Left cardiac atrium (tissue), 4 donors: ENCODE measurements at regions not wholly inside any gene's neighbourhood (a gene's known extent, or its start where the extent isn't known, plus 50 kb on each side); places are given as distances from the start of the nearest gene placed in this dataset.

Experiments
- ATAC-seq, 2 donors: fragments of 200-7000 bp; cut with Tn5 transposase; one replicate each; pipeline ENCODE4 v1.9.1; 2020; ENCODE audit warnings: mild to moderate bottlenecking in 2 of 2, moderate library complexity in 2 of 2
- DNase-seq: peaks from one replicate; pipeline ENCODE4 v3.0.0-alpha.2; 2020
- intact Hi-C, 2 donors: fragments of 100-400 bp; cut with DNase I; formaldehyde crosslinking; loops; one replicate each; pipeline versions ENCODE4 v1.14.1 to v1.15.1; 2022 to 2023
- donor health status: DM: no; HTN: yes; CAD: no.
- donor health status: DM: no; HTN: yes; CAD: no; lungs with severe emphysema.
- donor health status: DM: yes; HTN: yes; CAD: no.
- donor health status: Dilated cardiomyopathy.

DNA sequence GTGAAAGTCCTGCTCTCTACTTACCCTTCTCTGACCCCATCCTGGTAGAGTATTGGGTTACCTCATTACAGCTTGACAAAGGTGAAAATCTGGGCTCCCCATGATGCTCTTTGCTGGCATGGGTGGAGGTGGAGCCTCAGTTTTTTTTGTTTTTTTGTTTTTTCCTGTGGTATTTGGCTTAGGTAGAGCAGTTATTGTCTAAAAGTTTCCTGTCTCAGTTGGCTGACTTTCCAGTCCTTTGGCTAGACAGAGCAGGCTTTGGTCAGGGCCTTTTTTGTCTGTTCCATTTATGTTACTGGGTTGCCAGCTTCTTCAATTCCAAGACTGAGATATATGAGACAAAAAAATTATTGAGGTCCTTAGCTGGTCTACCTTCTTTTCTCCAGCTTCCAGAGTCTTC lies 163.4 kb downstream of the GALC start:
- no peak for DNase-seq
- ATAC-seq = no peak
- intact Hi-C loops = no loop called here

DNA sequence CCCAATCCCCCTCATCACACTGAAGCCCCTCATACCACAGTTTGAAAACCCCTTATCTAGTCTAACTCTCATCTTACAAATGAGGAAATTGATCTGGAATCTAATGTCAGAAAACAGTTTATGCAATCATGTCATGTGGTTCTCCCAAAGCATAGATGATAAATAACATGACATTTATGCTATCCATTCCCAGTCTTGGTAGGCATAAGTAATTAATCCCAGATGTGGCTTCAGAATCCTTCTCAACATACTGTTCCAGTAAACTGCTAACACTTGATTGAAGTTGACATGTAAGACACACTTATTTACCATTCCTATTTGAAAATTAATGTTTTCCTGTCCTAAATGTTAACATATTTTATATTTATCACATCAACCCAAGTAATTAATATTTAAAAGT lies 168.7 kb downstream of the GALC start:
- DNase-seq (no peak), ATAC-seq (no peak)
- intact Hi-C loops = no loop called here

GRCh38 chr14:87816416-87816815 lies 176.6 kb downstream of the GALC start:
- ATAC-seq (no peak), DNase-seq (no peak)
- intact Hi-C loops = no loop called here

- DNase-seq = no peak
- ATAC-seq = no peak
- intact Hi-C loops = no loop called here
Observed at GRCh38 chr14:87815121-87815520, 177.9 kb downstream of the GALC start.

GRCh38 chr14:87813686-87814085 lies 179.3 kb downstream of the GALC start:
- no peak for ATAC-seq
- intact Hi-C loops = no loop called here
- DNase-seq = no peak

GRCh38 chr14:87813211-87813610 lies 179.8 kb downstream of the GALC start:
- intact Hi-C loops = no loop called here
- no peak for DNase-seq
- ATAC-seq = no peak

- DNase-seq (no peak), ATAC-seq (no peak)
- intact Hi-C loops = no loop called here
Observed at GRCh38 chr14:87811246-87811645, 181.7 kb downstream of the GALC start.

- intact Hi-C loops = no loop called here
Observed at GRCh38 chr14:87810711-87811110, 182.3 kb downstream of the GALC start.

GRCh38 chr14:87809261-87809660 lies 183.7 kb downstream of the GALC start:
- ATAC-seq (no peak), DNase-seq (no peak)
- intact Hi-C loops = no loop called here

More at GRCh38 chr14:87810711-87811110, 182.3 kb downstream of the GALC start:
- no peak for ATAC-seq
- DNase-seq = no peak

- intact Hi-C loops = no loop called here
- DNase-seq (peak; percentile 23), ATAC-seq (peak in 1 of 2 donors; percentile 63)
Observed at GRCh38 chr14:87805315-87805723, 187.7 kb downstream of the GALC start.

DNA sequence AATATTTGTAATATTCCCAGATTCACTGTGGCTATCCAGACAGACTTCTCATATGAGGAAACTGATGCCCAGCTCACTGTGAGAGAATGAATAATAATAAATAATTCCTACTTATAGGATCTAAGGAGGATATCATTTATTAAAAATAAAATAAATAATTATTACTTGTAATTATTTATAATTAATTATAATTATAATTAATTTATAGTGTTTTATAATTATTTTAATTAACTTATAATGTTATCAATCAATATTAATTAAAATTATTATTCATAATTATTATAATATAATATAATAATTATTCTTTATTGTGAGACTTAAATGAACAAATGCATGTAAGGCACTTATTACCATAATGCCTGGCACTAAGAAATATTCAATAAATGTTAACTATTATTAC lies 192.8 kb downstream of the GALC start:
- DNase-seq = no peak
- intact Hi-C loops = loop anchor here in 1 of 2 donors (5.0 kb wide), 1 partner anchor 97 kb away; no protein-coding TSS in a partner anchor
- ATAC-seq = no peak

DNA sequence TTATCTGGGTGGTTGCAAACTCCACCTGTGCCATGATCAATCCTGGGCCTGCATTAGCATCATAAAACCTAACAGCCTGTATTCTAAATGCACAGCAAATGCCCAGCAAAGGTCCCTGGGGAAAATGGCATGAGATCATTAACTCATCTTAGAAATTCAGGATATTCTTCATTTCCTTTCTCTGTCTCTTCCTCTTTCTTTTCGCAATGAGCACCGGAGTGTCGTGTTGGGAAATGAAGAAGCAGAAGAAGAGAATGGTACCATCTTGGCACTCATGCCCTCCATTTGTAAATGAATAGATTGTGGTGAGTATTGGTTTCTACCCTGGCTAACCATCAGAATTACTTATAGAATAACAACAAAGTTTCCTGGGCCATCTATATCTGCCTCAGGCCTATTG lies 193.6 kb downstream of the GALC start:
- no peak for DNase-seq
- no peak for ATAC-seq
- intact Hi-C loops = no loop called here

GRCh38 chr14:87797001-87797400 lies 196.0 kb downstream of the GALC start:
- ATAC-seq (no peak), DNase-seq (no peak)
- intact Hi-C loops = no loop called here

- ATAC-seq (no peak), DNase-seq (no peak)
- intact Hi-C loops = no loop called here
Observed at GRCh38 chr14:87794561-87794960, 198.4 kb downstream of the GALC start.

DNA sequence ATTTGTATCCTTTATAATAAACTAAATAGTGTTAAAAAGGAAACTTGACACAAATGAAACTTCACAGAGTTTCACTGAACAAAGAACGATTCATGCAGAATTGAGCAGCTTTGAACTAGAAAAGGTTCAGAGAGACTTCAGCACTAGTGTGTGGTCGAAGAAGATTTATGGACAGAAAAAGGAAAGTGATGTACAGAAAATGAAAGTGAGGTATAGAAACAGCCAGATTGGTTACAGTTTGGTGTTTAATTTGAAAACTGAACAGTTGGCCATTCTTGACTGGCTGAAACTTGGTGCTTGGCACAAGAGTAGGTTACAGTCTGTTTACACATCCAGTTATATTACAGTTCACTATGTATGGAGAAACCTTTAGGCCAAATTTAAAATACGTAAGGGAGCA lies 207.1 kb downstream of the GALC start:
- ATAC-seq = no peak
- DNase-seq = no peak
- intact Hi-C loops = no loop called here

- ATAC-seq (no peak), DNase-seq (no peak)
- intact Hi-C loops = no loop called here
Observed at GRCh38 chr14:87784386-87784785, 208.6 kb downstream of the GALC start.

GRCh38 chr14:87783071-87783470 lies 209.9 kb downstream of the GALC start:
- intact Hi-C loops = no loop called here
- DNase-seq (no peak), ATAC-seq (no peak)

- DNase-seq (no peak), ATAC-seq (no peak)
- intact Hi-C loops = no loop called here
Observed at GRCh38 chr14:87772854-87773253, 220.1 kb downstream of the GALC start.

DNA sequence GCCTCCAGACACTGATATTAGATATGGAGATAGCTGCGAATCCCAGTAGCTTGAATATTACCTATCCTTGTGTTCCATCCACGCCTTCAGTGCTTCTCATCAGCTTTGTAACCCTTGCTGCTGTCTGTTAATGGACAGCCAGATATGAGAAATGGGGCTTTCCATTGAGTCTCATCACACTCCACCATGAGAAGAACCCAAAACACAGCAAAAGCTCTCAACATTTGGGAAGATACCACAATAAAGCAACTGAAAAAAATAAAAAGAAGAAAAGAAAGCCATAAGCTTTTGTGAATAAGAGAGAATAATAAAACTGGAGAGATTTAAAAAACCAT lies 225.4 kb downstream of the GALC start:
- intact Hi-C loops = no loop called here
- DNase-seq = no peak
- no peak for ATAC-seq

DNA sequence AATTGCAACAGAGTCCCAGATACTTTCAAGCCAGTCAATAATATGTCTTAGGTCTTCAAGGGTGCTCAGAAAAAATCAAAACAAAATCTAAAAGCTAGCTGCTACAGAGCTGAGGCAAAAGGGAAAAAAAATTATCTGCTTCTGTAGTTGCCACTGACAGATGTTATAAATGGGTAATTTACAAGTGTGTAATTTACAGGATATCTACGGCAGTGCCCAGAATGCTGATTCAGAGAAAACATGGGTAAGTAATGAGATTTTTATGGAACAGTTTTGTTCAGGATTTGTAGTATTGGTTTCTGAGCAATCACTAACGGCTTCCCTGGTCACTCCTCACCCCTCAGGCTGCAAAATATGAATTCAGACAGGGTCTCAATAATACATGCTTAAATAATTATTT lies 234.1 kb downstream of the GALC start:
- intact Hi-C loops = no loop called here
- ATAC-seq (no peak), DNase-seq (no peak)

DNA sequence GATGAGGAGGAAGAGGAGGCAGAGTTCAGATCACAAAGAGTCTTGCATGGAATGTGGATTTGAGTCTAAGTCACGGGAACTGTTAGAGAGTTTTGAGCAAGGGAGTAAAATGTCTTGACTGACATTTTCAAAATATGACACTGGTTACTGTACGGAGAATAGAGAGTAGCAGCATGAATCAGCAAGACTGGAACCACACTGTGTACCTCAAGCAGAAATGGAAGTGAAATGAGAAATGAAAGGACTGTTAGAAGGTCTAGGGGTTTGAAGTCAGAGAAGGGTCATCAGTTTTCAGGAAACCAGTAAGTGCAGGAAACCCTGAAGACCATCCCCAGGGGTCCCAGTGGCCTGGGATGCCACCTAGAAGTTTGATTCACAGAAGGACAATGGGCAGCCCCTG lies 236.3 kb downstream of the GALC start:
- no peak for DNase-seq
- ATAC-seq = no peak
- intact Hi-C loops = no loop called here

DNA sequence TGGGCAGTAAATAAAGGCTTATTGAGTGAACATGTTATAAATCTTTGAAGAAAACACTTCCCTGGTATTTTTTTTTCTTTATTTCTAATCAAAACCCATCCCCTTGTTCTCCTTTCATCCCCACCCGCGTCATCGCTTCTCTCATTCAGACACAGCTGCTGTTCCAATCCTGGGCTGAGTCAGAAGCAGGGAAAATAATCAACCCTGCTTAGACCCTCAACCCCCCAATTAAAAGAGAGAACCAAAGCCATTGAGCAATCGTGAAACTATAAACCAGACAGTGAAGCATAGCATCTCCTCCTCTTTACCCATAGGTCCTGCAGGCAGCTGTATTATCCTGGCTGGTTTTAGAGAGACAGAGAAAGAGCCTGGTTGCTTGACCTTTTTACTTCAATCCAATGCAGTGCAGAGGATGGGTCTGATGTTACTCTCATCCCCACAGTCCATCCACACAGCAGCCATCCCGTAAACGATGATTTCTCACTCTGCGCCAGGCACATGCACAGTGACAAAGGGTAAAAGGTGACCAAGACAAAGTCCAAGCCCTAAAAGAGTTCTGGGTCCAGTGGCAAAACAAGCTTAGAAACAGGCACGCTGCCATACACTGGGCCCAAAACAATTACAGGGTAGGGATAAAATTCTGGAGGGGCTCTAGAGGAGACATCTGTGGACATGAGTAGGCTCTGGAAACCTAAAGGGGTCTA lies 238.3 kb downstream of the GALC start:
- peak in 1 of 2 donors; percentile 21 for ATAC-seq
- intact Hi-C loops = no loop called here
- DNase-seq = no peak
